ENCODE measurements at regions not wholly inside any gene's neighbourhood (a gene's known extent, or its start where the extent isn't known, plus 50 kb on each side); places are given as distances from the start of the nearest gene placed in this dataset.

GRCh38 chr1:194717334-194717733 lies 1530.9 kb upstream of the B3GALT2 start:
- DNase-seq (ENCODE audit: low read depth), result no peak
- no peak overlapping the region for H3K4me3 ChIP-seq (replicated peaks; ENCODE audit: low read depth, low read length)

GRCh38 chr1:194710671-194711070 lies 1524.3 kb upstream of the B3GALT2 start:
- no peak overlapping the region for H3K4me3 ChIP-seq (replicated peaks; ENCODE audit: low read depth, low read length)
- no peak for TF ChIP-seq CTCF (IDR thresholded peaks at IDR 0.05; ENCODE audit: low read length, missing control alignments)
- no peak for DNase-seq (ENCODE audit: low read depth)

More at GRCh38 chr1:194717334-194717733, 1530.9 kb upstream of the B3GALT2 start:
- no peak for TF ChIP-seq CTCF (IDR thresholded peaks at IDR 0.05; ENCODE audit: low read length, missing control alignments)

- DNase-seq (ENCODE audit: low read depth), result no peak
- H3K4me3 ChIP-seq (replicated peaks; ENCODE audit: low read depth, low read length), result no peak overlapping the region
- no peak for TF ChIP-seq CTCF (IDR thresholded peaks at IDR 0.05; ENCODE audit: low read length, missing control alignments)
These were observed 1523.0 kb upstream of the B3GALT2 start for GRCh38 chr1:194709439-194709838.

GRCh38 chr1:194707074-194707473 lies 1520.7 kb upstream of the B3GALT2 start:
- TF ChIP-seq CTCF (IDR thresholded peaks at IDR 0.05; ENCODE audit: low read length, missing control alignments), result no peak
- DNase-seq (ENCODE audit: low read depth), result no peak
- H3K4me3 ChIP-seq (replicated peaks; ENCODE audit: low read depth, low read length), result no peak overlapping the region

GRCh38 chr1:194705123-194705854 lies 1518.9 kb upstream of the B3GALT2 start:
- DNase-seq (ENCODE audit: low read depth), result peak; percentile 75
- no peak for TF ChIP-seq CTCF (IDR thresholded peaks at IDR 0.05; ENCODE audit: low read length, missing control alignments)
- peak overlapping the region; percentile 2 for H3K4me3 ChIP-seq (replicated peaks; ENCODE audit: low read depth, low read length)

GRCh38 chr1:194698908-194699318 lies 1512.5 kb upstream of the B3GALT2 start:
- DNase-seq (ENCODE audit: low read depth), result peak; percentile 20
- no peak for TF ChIP-seq CTCF (IDR thresholded peaks at IDR 0.05; ENCODE audit: low read length, missing control alignments)
- no peak overlapping the region for H3K4me3 ChIP-seq (replicated peaks; ENCODE audit: low read depth, low read length)

- H3K4me3 ChIP-seq (replicated peaks; ENCODE audit: low read depth, low read length), result no peak overlapping the region
- no peak for TF ChIP-seq CTCF (IDR thresholded peaks at IDR 0.05; ENCODE audit: low read length, missing control alignments)
- DNase-seq (ENCODE audit: low read depth), result no peak
These were observed 1506.8 kb upstream of the B3GALT2 start for GRCh38 chr1:194693244-194693643.
